AG09309 (cell line): ENCODE measurements at regions not wholly inside any gene's neighbourhood (a gene's known extent, or its start where the extent isn't known, plus 50 kb on each side); places are given as distances from the start of the nearest gene placed in this dataset.
A peak's percentile ranks its signal among the peaks of the same experiment; 100 is the strongest.

Experiments used
- DNase-seq: peaks from one replicate; pipeline ENCODE4 v3.0.0-alpha.2; 2010; ENCODE audit warnings: low read depth
- H3K4me3 ChIP-seq: 2 replicates; pipeline ENCODE4 v1.5.1; 2011; ENCODE audit warnings: mild to moderate bottlenecking, low read depth, low read length, moderate library complexity; ENCODE audit not compliant: control insufficient read depth
- TF ChIP-seq, protein P1 (sequence below): IDR thresholded peaks from 2 replicates; pipeline ENCODE4 v1.5.1; 2011; ENCODE audit warnings: mild to moderate bottlenecking, low read depth, low read length, inconsistent platforms; ENCODE audit not compliant: insufficient read depth, control insufficient read depth; ENCODE audit errors: missing control alignments

DNA sequence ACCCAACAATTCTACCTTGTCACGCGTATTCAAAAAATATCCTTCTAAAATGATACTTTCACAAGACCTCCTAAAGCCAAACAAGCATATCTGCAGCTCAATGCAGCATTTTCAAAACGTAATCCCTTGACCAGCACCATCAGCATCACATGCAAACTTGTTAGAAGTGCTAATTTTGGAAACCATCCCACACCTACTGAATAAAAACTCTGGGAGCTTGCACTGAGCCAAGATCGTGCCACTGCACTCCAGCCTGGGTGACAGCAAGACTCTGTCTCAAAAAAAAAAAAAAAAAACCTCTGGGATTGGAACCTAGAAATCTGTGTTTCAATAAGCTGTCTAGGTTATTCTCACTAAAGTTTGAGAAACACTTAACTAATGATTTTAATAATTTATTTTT is 223.3 kb upstream of the CCDC54 start:
- TF ChIP-seq, protein P1, sequence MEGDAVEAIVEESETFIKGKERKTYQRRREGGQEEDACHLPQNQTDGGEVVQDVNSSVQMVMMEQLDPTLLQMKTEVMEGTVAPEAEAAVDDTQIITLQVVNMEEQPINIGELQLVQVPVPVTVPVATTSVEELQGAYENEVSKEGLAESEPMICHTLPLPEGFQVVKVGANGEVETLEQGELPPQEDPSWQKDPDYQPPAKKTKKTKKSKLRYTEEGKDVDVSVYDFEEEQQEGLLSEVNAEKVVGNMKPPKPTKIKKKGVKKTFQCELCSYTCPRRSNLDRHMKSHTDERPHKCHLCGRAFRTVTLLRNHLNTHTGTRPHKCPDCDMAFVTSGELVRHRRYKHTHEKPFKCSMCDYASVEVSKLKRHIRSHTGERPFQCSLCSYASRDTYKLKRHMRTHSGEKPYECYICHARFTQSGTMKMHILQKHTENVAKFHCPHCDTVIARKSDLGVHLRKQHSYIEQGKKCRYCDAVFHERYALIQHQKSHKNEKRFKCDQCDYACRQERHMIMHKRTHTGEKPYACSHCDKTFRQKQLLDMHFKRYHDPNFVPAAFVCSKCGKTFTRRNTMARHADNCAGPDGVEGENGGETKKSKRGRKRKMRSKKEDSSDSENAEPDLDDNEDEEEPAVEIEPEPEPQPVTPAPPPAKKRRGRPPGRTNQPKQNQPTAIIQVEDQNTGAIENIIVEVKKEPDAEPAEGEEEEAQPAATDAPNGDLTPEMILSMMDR: no peak
- H3K4me3 ChIP-seq: no peak overlapping the region
- DNase-seq: no peak

DNA sequence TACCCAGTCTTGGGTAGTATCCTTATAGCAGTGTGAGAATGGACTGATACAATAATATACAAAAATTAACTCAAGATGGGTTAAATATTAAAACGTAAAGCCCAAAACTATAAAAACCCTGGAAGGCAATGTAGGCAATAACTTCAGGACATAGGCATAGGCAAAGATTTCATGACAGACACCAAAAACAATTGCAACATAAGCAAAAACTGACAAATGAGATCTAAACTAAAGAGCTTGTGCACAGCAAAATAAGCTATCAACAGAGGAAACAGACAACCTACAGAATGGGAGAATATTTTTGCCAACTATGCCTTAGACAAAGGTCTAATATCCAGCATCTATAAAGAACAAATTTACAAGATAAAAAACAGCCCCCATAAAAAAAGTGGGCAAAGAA is 204.8 kb upstream of the CCDC54 start:
- TF ChIP-seq, protein P1: no peak
- no peak for DNase-seq
- no peak overlapping the region for H3K4me3 ChIP-seq

DNA sequence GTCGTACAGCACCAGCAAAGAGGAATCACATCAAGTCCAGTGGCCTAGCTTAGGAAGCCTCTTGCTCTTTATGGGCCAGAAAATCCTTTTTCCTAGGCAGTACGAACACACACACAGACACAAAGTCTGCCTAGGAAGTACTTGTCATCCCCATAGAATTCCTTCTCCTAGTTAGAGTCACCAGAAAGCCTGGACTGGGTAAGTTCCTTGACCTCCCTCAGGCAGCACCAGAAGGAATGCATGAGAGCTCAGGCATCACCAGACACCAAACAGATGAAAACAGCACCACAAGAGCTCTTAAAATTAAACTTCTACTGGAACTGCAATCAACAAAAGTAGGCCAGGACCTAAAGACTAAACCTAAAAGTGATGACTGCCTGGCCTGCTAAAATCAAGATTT is 192.9 kb upstream of the CCDC54 start:
- H3K4me3 ChIP-seq: no peak overlapping the region
- DNase-seq: peak; percentile 7
- TF ChIP-seq, protein P1: no peak

DNA sequence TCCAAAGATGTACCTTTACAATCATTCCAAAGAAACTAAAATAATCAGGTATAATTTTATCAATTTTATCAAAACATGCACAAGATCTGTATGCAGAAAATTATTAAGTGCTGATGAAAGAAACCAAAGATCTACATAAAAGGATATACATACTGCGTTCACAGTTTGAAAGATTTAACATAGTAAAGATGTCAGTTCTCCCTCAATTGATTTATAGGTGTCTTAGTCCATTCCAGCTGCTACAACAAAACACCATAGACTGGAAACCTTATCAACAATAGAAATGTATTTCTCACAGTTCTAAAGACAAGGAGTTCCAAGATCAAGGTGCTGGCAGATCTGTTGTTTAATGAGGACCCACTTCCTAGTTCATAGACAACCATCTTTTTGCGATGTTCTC is 189.0 kb upstream of the CCDC54 start:
- TF ChIP-seq, protein P1: no peak
- H3K4me3 ChIP-seq: no peak overlapping the region
- no peak for DNase-seq

DNA sequence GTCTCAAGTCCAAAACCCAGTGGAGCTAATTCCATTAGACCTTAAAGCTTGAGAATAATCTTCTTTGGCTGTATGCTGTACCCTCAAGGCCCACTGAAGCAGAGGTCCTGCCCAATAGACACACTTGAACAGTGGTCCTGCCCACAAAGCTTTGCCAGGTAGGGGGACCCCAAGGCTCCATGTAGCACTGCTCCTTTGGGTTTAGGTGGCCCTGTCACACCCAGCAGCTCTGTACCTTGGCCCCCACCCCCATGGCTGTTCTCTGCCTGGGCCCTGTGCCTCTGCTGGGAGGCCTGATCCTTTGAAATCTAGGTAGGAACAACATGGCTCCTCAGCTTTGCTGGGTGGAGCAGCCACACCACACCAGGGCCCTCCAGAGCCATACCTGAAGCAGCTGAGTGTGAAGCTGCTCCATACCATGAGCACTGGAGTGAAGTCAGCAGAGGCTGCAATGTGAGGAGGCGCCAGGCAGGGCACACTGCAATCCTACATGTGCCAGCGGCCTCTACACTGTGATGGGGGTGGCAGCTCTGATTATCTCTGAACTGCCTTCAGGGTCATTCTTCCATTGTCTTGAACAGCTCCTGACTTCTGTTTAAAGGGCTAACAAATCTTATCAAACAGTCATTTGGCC is 188.0 kb upstream of the CCDC54 start:
- TF ChIP-seq, protein P1: no peak
- no peak overlapping the region for H3K4me3 ChIP-seq
- no peak for DNase-seq

DNA sequence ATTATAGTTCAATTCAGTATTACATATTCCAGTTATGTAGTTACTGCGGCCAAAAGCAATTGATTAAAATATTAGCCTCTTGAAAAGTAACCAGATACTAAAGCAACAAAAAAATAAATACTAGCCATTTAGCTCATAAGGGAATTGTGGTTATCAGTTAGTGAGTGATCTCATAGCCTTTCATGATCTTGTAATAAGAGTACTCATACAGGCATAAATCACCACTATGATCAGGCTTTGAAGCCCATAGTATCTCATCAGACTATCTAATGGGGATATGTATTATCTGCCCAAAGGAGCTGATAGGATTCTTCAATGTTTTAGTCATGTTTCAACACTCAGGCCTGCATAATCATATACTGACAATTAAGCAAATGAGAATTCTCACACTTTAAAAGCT is 184.1 kb upstream of the CCDC54 start:
- no peak for DNase-seq
- TF ChIP-seq, protein P1: no peak
- no peak overlapping the region for H3K4me3 ChIP-seq
